SK-N-MC (cell line): ENCODE measurements at regions not wholly inside any gene's neighbourhood (a gene's known extent, or its start where the extent isn't known, plus 50 kb on each side); places are given as distances from the start of the nearest gene placed in this dataset.

Source experiments
- EZH2 ChIP-seq: fragments of 200-600 bp; sonication (generic); IDR thresholded peaks from one replicate; pipeline ENCODE4 v1.6.1; 2017; ENCODE audit warnings: antibody characterized with exemption
- POLR2AphosphoS5 ChIP-seq: IDR thresholded peaks from 2 replicates; pipeline ENCODE4 v1.6.1; 2012; ENCODE audit warnings: mild to moderate bottlenecking, low read depth, low read length, borderline replicate concordance

DNA sequence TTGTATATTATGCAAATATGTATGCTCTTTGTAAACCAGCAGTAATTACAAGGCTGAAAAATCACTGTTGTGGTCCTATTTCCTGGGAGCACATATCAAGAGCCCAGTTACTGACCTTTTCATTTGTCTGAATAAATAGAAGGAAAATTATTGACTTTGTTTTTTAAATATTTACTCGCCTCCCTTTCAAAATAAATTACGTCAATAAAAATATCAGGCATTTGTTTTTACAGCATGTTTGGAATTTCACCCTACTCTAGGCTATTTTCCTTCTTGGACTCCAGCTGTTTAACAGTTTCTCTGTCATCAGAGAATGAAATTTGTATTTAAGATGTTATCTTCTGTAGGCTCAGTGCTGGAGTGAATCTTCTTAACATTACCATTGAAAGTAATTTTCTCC is 59.9 kb upstream of the LRATD1 start:
- TF ChIP-seq POLR2AphosphoS5 (no peak), EZH2 (no peak)
